ENCODE measurements at regions not wholly inside any gene's neighbourhood (a gene's known extent, or its start where the extent isn't known, plus 50 kb on each side); places are given as distances from the start of the nearest gene placed in this dataset.
"Not testable (repeated sequence)": the region's sequence is repeated elsewhere in the genome, so short reads cannot be mapped to it uniquely, and the experiment has no call there.

DNA sequence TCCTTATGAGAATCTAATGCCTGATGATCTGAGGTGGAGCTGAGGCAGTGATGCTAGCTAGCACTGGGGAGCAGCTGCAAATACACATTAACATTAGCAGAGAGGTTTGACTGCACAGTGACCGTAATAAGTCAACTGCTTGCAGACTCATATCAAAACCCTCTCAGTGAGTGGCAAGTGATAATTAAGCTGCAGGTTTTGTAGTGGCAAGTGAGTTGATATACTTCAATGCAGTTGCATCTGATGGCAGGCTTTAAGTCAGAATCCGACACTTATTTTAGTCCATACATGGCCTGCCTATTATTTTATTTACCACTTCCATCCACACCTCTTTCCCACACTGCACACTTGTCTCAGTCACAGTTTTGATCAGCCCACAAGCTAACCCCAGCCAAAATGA lies 209.2 kb upstream of the IRS2 start:
- no peak for DNase-seq (ENCODE audit: insufficient read length, low spot score)
- peak; percentile 36 for FAIRE-seq

DNA sequence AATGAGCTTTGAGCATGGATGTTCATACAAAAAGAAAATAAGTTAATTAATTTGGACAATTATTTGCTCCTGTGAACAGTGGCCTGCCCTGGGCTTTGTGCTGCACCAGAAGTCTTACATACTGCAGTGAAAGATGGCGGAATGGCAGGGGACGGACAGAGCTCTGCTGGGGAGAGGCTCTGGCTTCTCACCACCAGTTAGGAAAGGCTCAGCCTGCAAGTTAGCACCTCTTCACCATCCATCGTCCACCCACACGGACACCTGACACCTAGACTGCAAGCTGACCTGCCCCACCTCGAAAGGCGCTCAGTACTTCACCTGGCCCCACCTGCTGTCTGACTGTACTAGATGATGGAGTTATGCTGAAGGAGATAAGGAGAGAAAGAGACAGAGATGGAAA lies 203.9 kb upstream of the IRS2 start:
- DNase-seq (ENCODE audit: insufficient read length, low spot score) (no peak), FAIRE-seq (peak; percentile 55)
- no peak for TF ChIP-seq POLR2A (IDR thresholded peaks at IDR 0.05; ENCODE audit: low read depth, low read length)

More for the DNA sequence above, 209.2 kb upstream of the IRS2 start:
- TF ChIP-seq POLR2A (IDR thresholded peaks at IDR 0.05; ENCODE audit: low read depth, low read length), result no peak

DNA sequence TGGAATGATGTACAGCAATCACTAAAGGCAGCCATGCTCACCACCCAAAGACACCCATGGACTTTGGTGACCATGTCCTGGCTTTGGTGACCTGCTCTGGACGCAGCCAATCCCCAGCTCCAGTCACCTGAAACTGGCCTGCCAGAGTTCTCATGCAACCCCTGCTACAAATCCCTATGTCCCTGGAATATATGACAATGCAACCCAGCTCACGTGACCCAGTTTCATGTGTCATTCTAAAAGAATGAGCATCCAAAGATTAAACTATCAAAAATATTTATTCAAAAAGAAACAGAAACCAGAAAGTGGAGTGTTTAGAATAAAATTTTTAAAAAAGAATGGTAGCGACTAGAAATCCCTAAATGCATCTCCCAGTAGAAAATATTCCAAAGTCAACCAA lies 203.3 kb upstream of the IRS2 start:
- no peak for TF ChIP-seq POLR2A (IDR thresholded peaks at IDR 0.05; ENCODE audit: low read depth, low read length)
- FAIRE-seq (no peak), DNase-seq (ENCODE audit: insufficient read length, low spot score) (no peak)

DNA sequence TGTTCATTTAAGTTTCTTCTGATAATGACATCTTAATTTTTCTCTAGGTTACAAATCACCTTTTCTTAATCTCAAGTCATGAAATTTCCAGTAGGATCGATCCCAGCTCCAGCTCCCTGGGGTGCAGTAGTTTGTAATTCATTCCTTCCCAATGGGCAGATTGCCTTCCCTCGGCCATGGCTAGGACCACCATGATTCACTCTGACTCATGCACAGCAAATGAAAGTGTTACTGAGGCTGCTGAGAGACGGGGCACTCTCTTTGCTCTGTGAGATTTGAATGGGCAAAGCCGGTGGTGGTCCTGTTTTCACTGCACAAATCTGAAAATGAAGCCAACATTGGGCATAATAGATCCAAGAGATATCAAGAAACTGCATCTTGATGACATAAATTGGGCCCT lies 202.8 kb upstream of the IRS2 start:
- peak; percentile 62 for DNase-seq (ENCODE audit: insufficient read length, low spot score)
- peak; percentile 100 for FAIRE-seq
- no peak for TF ChIP-seq POLR2A (IDR thresholded peaks at IDR 0.05; ENCODE audit: low read depth, low read length)

DNA sequence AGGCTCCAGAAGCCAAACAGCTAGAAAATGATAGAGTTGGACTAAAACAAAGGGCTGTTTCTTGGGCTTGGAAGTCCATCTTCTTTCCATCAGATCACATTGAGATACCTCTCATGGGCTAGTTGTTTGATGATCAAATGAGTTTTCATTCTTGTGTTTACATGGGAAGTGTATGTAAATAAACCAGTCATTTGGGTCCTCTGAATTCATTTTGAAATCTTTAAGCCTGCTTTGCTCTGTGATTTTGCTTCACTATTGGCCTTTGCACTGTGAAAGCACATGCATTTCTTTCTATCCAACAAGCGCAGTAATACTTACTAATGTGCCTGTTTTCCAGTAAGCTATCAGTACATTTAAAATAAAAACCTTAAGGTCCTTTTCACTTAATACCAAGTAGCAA lies 200.5 kb upstream of the IRS2 start:
- no peak for TF ChIP-seq POLR2A (IDR thresholded peaks at IDR 0.05; ENCODE audit: low read depth, low read length)
- no peak for DNase-seq (ENCODE audit: insufficient read length, low spot score)
- FAIRE-seq, result peak; percentile 33

DNA sequence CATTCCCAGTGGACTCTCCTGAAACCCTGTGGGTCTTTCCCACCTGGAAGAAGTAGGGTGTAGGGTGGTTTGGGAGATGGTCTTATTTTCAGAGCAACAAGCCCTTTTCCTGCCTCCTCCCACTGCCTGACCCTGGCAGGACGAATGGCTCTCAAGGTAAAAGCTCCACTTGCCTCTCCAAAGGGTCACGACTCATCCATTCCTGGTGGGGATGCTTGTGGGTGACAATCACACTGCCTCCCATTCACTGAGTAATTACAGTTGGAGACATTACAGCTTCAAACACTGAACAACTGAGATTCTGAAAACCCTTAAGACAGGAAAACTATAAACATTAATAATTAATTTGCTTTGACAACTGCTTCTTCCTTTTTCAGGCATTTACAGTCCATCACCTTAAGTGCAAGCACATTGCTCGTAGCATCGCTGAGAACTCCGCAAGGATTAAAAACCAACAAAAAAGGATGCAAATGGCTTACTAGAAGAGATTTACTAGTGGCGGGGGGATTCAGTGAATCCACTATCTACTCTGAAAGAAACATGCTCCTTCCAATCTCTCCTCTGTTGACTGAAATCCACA lies 199.6 kb upstream of the IRS2 start:
- DNase-seq (ENCODE audit: insufficient read length, low spot score) (peak; percentile 45), FAIRE-seq (peak; percentile 99)
- no peak for TF ChIP-seq POLR2A (IDR thresholded peaks at IDR 0.05; ENCODE audit: low read depth, low read length)

DNA sequence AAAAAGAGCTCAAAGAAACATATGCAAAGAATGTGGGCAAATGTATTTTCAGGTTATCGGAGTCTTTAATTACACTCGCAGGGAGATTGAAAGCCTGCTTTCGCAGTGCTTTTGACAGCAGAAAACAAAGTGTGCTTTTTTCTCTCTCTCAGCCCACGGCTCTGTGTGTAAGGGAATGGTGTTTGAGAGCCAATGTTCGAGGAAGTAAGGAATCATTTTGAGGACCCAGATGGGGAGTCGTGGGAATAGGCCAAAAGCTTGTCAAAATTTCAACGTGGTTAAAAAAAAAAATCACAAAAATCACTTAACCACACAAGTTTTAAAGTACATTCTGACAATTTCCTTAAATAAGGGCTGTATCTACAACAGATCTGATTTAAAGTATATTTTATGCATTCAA lies 197.1 kb upstream of the IRS2 start:
- TF ChIP-seq POLR2A (IDR thresholded peaks at IDR 0.05; ENCODE audit: low read depth, low read length), result no peak
- DNase-seq (ENCODE audit: insufficient read length, low spot score) (no peak), FAIRE-seq (peak; percentile 81)

DNA sequence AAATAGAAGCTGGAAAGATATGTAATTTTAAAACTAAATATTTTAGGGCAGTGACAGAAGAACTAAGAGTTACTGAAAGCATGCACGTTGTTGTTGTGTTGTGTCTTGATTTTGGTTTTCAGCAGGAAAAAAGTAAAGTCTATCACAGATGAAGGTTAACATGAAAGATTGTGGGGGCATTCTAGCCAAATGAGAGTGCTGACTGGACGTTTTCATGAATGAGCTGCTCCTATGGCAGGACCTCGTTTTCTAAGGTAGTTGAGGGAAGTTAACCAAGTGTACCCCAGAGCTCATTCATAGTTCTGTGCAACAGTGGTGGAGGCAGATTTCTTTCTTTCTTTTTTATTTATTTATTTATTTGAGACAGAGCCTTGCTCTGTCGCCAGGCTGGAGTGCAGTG lies 194.6 kb upstream of the IRS2 start:
- DNase-seq (ENCODE audit: insufficient read length, low spot score) (no peak), FAIRE-seq (no peak)
- no peak for TF ChIP-seq POLR2A (IDR thresholded peaks at IDR 0.05; ENCODE audit: low read depth, low read length)

DNA sequence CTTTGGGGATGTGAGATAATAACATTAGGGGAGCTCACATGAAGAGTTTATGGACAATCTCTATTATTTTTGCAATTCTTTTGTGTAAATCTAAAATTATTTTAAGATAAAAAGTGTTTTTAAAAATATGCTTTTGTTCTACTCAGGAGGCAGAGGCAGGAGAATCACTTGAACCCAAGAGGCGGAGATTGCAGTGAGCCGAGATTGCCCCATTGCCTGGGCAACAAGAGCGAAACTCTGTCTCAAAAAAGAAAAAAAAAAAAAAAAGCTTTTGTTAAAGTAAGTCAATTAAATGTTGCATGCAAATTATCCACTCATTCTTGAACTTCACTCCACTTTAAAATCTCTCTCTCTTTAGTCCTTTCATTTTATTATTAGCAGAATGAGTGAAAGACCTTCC lies 193.3 kb upstream of the IRS2 start:
- FAIRE-seq; DNase-seq (ENCODE audit: insufficient read length, low spot score): not testable (repeated sequence)

DNA sequence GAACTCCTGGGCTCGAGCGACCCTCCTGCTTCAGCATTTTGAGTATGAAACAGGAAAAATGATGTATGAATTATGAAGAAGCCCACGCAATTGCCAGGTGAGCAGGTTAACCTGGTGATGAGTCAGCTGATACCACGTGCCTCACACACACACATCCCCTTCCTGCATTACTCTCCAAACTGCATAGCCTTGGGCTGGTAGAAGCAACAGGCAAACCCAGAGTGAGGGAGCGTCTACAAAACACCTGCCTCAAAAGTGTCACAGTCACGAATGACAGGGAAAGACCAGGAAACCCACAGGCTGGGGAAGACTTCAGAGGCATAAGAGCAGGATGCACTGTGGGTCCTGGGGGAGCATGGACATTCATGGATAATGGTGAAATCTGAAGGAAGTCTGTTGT lies 192.8 kb upstream of the IRS2 start:
- FAIRE-seq (peak; percentile 27), DNase-seq (ENCODE audit: insufficient read length, low spot score) (no peak)
- TF ChIP-seq POLR2A (IDR thresholded peaks at IDR 0.05; ENCODE audit: low read depth, low read length), result no peak

DNA sequence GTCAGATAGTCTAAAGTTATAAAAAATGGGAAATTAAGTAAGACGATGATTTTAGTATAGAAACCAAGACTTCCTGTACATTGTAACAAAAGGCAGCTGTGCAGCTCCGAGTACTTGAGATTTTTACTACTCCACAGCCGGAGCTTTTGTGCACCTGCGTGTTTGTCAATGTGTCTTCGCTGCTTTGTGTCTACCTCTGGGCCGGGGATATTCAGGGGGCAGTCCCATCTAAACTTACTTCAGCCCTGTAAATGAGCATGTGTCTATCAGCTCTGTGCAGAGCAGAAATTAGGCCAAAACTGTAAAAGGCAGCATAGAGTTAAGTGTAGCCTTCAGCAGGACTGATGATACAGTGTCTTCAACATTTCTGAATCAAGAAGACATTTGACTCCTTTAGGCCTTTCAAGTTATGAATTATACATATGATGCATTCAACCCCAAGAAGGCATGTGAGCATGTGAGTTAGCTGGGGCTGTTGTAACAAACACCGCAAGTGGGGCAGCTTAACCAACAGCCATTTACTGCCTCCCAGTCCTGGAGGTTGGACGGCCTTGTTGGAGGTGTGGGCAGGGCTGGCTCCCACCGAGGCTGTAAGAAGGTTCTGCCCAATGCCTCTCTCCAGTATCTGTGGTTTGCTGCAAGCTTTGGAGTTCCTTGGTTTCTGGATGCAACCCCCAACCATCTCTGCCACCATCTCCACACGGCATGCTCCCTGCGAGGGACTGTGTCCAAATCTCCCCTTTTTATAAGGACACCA lies 191.0 kb upstream of the IRS2 start:
- TF ChIP-seq POLR2A (IDR thresholded peaks at IDR 0.05; ENCODE audit: low read depth, low read length), result no peak
- DNase-seq (ENCODE audit: insufficient read length, low spot score) (no peak), FAIRE-seq (no peak)

DNA sequence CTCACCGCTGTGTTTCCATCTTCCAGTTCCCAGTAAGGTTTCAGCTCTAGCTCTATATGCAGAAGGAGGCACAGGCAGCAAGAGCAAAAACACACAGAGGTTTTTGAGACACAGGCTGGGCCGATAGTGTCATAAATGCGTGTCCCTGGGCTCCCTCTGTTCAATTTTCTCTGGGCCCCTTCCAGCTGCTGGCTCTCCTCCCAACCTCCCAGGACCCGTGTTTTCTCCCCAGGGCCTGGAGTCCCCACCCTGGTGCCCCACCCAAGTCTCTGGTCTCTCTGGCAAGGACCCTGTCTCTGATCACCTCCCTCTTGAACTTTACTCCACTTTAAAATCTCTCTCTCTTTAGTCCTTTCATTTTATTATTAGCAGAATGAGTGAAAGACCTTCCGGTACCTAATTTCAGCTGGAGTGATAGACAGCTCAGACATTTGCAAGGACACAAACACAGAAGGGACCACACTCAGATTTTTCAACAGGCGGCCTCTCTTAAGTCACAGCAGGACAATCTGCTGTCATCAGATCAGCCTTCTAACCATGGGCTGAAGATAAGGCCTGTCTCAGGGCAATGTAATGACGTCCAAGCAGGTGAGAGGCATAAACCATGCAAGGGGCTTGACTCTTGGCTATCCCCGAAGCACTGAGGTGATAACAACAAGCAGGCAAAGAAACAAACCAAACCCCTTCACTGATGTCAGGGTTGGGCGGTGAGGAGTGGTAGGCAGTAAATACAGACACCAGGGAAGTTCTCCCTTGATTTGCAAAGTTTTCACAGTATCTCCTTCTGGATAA lies 190.0 kb upstream of the IRS2 start:
- no peak for TF ChIP-seq POLR2A (IDR thresholded peaks at IDR 0.05; ENCODE audit: low read depth, low read length)
- FAIRE-seq (no peak), DNase-seq (ENCODE audit: insufficient read length, low spot score) (no peak)

DNA sequence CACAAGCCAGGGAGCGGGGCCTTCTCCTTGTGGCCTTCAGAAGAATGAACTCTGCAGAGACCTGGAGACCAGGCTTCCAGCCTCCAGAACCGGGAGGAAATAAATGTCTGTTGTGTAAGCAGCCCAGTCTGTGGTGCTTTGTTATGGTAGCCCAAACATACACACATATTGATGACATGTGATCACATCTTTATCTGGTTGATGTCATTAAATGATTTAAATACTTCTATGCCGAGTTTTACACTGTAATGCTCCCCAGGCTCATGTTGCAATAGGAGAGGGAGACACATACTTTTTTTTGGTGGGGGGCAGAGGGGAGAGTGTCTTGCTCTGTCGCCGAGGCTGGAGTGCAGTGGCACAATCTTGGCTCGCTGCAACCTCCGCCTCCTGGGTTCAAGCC lies 188.0 kb upstream of the IRS2 start:
- FAIRE-seq, result no peak
- TF ChIP-seq POLR2A (IDR thresholded peaks at IDR 0.05; ENCODE audit: low read depth, low read length), result no peak
- no peak for DNase-seq (ENCODE audit: insufficient read length, low spot score)

DNA sequence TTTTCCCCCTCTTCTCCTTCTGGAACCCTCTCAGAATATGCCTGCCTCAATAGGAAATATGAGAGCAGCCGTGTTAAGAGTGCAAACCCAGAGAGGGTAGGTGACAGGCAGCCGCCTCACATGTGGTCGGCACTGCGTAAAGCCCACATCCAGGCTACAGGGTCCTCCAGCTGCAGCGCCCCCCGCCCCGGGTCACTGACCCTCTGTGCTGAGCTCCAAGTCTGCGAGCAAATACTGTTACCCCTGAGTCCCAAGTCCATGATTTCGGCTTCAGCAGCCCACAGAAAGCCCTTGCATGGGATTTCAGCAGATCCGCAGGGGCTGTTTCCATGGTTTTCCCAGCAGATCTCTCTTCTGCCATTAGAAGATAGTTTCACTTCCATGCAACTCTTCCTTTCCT lies 186.9 kb upstream of the IRS2 start:
- DNase-seq (ENCODE audit: insufficient read length, low spot score) (no peak), FAIRE-seq (no peak)
- TF ChIP-seq POLR2A (IDR thresholded peaks at IDR 0.05; ENCODE audit: low read depth, low read length), result no peak
